ENCODE measurements at regions not wholly inside any gene's neighbourhood (a gene's known extent, or its start where the extent isn't known, plus 50 kb on each side); places are given as distances from the start of the nearest gene placed in this dataset.

DNA sequence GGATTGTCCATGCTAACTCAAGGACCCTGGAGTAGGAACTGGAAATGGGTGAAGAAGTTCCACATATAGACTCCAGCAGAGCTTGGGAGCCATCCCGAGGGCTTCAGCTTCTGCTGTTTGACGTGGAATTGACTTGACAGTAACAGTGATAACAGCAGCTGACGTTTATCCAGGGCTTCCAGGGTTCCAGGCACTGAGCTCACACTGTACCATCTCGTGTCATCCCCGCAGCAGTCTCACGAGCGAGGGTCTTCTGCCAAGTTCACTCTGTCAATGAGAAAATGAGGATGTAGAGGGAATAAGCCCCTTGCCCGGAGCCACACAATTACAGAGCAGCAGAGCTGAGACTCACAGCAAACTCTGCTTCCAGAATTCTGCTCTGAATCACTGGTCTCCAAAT, 447.7 kb downstream of the SIPA1L2 start:
- TF ChIP-seq POLR2A (IDR thresholded peaks at IDR 0.05; ENCODE audit: low read depth, low read length) (no peak), POLR2AphosphoS5 (IDR thresholded peaks at IDR 0.05; ENCODE audit: low read depth, low read length) (no peak), TAF1 (IDR thresholded peaks at IDR 0.05; ENCODE audit: low read depth, low read length) (no peak), PAX5 (IDR thresholded peaks at IDR 0.05; ENCODE audit: insufficient read depth, low read length, severe bottlenecking) (no peak), SPI1 (IDR thresholded peaks at IDR 0.05; ENCODE audit: low read depth, low read length) (no peak), POU2F2 (IDR thresholded peaks at IDR 0.05; ENCODE audit: low read depth, low read length) (no peak)
- FAIRE-seq (no peak), DNase-seq (ENCODE audit: insufficient read length, low spot score) (no peak)

DNA sequence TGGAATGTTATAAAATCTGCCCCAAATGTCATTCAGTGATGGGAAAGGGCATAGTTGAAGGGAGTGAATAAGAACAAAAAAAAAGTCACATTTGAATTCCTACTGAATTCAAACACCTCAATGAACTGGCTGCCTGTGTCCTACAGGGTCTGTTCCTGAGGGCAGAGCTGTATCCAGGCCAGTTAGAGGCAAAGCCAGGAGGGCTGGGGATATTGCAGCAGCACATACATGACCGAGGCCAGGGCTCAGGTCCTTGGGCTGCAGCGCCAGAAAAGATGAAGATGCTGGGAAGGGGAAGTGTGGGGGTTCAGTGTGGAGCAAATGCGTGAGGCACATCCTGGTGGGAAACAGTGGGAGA, 449.2 kb downstream of the SIPA1L2 start:
- no peak for FAIRE-seq
- no peak for DNase-seq (ENCODE audit: insufficient read length, low spot score)
- no peak for TF ChIP-seq POLR2AphosphoS5 (IDR thresholded peaks at IDR 0.05; ENCODE audit: low read depth, low read length)
- no peak for TF ChIP-seq SPI1 (IDR thresholded peaks at IDR 0.05; ENCODE audit: low read depth, low read length)
- TF ChIP-seq PAX5 (IDR thresholded peaks at IDR 0.05; ENCODE audit: insufficient read depth, low read length, severe bottlenecking): no peak
- no peak for TF ChIP-seq POLR2A (IDR thresholded peaks at IDR 0.05; ENCODE audit: low read depth, low read length)
- no peak for TF ChIP-seq TAF1 (IDR thresholded peaks at IDR 0.05; ENCODE audit: low read depth, low read length)
- TF ChIP-seq POU2F2 (IDR thresholded peaks at IDR 0.05; ENCODE audit: low read depth, low read length): no peak

DNA sequence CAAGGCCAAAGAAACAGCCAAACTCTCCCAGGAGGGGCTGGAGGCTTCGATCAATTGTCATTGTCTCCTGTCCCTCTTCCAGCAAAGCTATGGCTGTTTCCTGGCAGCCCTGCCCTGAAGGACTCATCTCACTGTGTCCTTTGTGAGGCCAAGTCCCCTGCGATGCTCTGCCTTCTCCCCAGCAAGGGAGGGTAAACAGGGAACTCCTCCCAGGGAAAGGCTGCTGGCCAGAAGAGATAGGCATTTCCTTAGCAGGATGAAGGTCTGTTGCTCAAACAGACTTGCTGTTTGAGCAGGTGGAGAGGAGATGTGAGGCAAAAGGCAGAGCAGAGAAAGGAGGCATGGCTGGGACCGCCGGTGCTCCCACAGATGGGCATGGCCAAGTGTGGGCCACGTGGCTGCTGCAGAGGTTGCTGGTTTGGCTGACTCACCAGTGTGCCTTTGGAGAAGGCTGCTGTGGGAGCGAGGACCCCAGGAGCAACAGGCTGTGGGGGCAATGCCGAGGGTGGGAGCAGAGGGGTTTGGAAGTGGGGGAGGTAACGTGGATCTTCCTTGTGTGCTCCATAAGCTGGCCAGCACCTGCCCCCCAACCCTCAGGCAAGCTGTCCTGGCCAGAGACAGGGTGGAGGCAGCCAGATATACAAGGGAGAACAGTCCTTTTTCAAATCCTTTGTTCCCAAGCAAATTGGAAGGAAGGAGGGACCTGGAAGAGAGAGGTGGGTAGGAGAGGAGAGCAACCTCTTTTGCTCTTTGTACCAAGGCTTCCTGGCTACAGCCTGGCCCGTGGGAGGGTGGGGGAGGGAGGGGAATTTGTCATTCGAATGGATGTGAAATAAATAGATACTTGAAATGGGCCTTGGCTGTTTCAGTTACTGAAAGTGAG, 449.8 kb downstream of the SIPA1L2 start:
- FAIRE-seq (no peak), DNase-seq (ENCODE audit: insufficient read length, low spot score) (no peak)
- TF ChIP-seq TAF1 (IDR thresholded peaks at IDR 0.05; ENCODE audit: low read depth, low read length): no peak
- TF ChIP-seq POU2F2 (IDR thresholded peaks at IDR 0.05; ENCODE audit: low read depth, low read length): no peak
- TF ChIP-seq POLR2AphosphoS5 (IDR thresholded peaks at IDR 0.05; ENCODE audit: low read depth, low read length): no peak
- TF ChIP-seq PAX5 (IDR thresholded peaks at IDR 0.05; ENCODE audit: insufficient read depth, low read length, severe bottlenecking): no peak
- TF ChIP-seq POLR2A (IDR thresholded peaks at IDR 0.05; ENCODE audit: low read depth, low read length): no peak
- TF ChIP-seq SPI1 (IDR thresholded peaks at IDR 0.05; ENCODE audit: low read depth, low read length): no peak

DNA sequence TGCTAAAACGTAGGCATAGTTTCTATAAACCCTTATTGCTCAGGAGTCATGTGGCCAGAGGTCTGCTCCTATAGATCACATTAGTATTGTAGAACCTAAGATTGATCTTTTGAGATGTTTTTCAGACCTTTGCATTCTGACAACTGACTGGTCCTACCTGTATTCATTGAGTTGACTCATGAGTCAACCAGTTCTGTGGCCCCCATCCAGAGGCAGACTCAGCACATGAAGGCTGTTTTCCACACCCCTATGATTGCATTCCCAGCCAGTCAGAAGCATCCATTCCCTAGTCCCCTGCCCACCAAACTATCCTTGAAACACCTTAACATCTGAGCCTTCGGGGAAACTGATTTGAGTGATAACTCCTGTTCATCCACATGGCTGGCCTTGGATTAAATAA, 451.7 kb downstream of the SIPA1L2 start:
- no peak for DNase-seq (ENCODE audit: insufficient read length, low spot score)
- TF ChIP-seq POLR2AphosphoS5 (IDR thresholded peaks at IDR 0.05; ENCODE audit: low read depth, low read length) (no peak), PAX5 (IDR thresholded peaks at IDR 0.05; ENCODE audit: insufficient read depth, low read length, severe bottlenecking) (no peak)
- no peak for FAIRE-seq

DNA sequence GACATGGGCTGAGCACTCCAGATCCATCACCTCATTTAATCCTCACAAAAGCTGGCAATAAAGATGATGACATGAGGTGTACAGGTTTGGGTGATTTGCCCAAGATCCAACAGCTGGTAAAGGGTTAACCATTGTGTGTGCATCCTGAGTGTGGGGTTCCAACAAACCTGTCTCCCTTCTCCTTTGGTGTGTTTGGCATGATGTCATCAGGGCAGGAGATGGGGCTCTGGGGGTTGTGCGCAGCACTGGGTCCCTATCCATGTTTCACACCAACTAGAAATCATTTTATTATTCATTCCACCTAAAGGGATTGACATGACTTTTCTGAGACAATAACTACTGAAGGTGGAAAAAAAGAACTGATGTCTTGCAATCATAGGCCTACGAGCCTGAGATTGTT, 452.5 kb downstream of the SIPA1L2 start:
- no peak for TF ChIP-seq PAX5 (IDR thresholded peaks at IDR 0.05; ENCODE audit: insufficient read depth, low read length, severe bottlenecking)
- TF ChIP-seq SPI1 (IDR thresholded peaks at IDR 0.05; ENCODE audit: low read depth, low read length): no peak
- TF ChIP-seq POLR2A (IDR thresholded peaks at IDR 0.05; ENCODE audit: low read depth, low read length): no peak
- no peak for TF ChIP-seq POU2F2 (IDR thresholded peaks at IDR 0.05; ENCODE audit: low read depth, low read length)
- no peak for TF ChIP-seq TAF1 (IDR thresholded peaks at IDR 0.05; ENCODE audit: low read depth, low read length)
- no peak for TF ChIP-seq POLR2AphosphoS5 (IDR thresholded peaks at IDR 0.05; ENCODE audit: low read depth, low read length)
- DNase-seq (ENCODE audit: insufficient read length, low spot score): no peak
- FAIRE-seq: no peak

DNA sequence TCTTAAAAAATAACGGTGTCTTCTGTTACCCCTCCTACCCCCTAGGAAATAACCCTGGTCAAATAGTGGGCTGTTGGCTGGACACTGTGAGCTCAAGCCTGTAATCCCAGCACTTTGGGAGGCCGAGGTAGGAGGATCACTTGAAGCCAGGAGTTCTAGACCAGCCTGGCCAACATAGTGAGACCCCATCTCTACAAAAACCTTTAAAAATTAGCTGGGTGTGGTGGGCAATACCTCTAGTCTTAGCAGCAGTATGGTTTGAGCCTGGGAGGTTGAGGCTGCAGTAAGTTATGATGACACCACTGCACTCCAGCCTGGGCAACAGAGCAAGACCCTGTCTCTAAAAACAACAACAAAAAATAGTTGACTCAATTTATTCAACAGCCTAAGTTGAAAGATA, 453.7 kb downstream of the SIPA1L2 start:
- TF ChIP-seq PAX5 (IDR thresholded peaks at IDR 0.05; ENCODE audit: insufficient read depth, low read length, severe bottlenecking) (no peak), POLR2A (IDR thresholded peaks at IDR 0.05; ENCODE audit: low read depth, low read length) (no peak), TAF1 (IDR thresholded peaks at IDR 0.05; ENCODE audit: low read depth, low read length) (no peak), POLR2AphosphoS5 (IDR thresholded peaks at IDR 0.05; ENCODE audit: low read depth, low read length) (no peak), POU2F2 (IDR thresholded peaks at IDR 0.05; ENCODE audit: low read depth, low read length) (no peak), SPI1 (IDR thresholded peaks at IDR 0.05; ENCODE audit: low read depth, low read length) (no peak)
- no peak for DNase-seq (ENCODE audit: insufficient read length, low spot score)
- no peak for FAIRE-seq

DNA sequence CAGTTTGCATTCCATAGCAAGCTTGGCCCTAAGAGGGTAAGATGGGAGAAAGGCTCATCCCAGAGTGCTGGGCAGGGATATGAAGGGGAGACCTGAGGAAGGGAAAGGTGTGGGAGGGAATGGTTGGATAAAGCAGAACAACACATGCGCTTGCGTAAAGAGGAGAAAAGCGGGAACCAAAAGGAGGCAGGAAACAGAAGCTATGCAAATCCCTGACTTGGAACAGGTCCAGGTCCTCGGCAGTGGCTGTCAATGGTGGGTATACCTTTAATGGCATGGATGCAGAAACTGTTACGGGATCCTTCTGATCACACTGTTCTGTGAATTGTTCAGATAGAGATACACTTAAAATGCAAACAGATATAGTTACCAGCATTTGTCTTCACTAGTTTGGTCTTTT, 455.6 kb downstream of the SIPA1L2 start:
- FAIRE-seq (no peak), DNase-seq (ENCODE audit: insufficient read length, low spot score) (no peak)

DNA sequence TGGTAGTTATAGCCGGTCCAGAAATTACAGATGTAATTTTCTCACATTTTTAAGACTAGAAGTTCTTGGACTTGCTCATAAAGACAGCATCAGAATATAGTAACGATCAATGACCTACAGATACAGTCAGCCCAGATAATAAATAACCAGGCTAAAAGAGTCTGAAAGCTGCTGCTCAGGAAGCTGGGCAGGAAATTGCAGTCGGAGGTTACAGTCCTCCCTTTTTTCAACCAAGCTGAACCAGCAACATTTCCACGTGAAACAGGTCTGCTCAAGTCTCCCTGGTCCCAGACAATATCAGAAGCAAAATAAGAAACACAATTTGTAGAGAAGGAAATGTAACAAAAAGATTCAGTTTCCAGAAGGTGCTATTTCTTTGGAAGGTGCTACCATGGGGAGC, 457.4 kb downstream of the SIPA1L2 start:
- FAIRE-seq (no peak), DNase-seq (ENCODE audit: insufficient read length, low spot score) (no peak)
- TF ChIP-seq SPI1 (IDR thresholded peaks at IDR 0.05; ENCODE audit: low read depth, low read length): no peak
- TF ChIP-seq PAX5 (IDR thresholded peaks at IDR 0.05; ENCODE audit: insufficient read depth, low read length, severe bottlenecking): no peak
- TF ChIP-seq POU2F2 (IDR thresholded peaks at IDR 0.05; ENCODE audit: low read depth, low read length): no peak
- TF ChIP-seq POLR2A (IDR thresholded peaks at IDR 0.05; ENCODE audit: low read depth, low read length): no peak
- TF ChIP-seq TAF1 (IDR thresholded peaks at IDR 0.05; ENCODE audit: low read depth, low read length): no peak
- no peak for TF ChIP-seq POLR2AphosphoS5 (IDR thresholded peaks at IDR 0.05; ENCODE audit: low read depth, low read length)

More for the DNA sequence above, 455.6 kb downstream of the SIPA1L2 start:
- TF ChIP-seq TAF1 (IDR thresholded peaks at IDR 0.05; ENCODE audit: low read depth, low read length) (no peak), PAX5 (IDR thresholded peaks at IDR 0.05; ENCODE audit: insufficient read depth, low read length, severe bottlenecking) (no peak), POLR2A (IDR thresholded peaks at IDR 0.05; ENCODE audit: low read depth, low read length) (no peak), POLR2AphosphoS5 (IDR thresholded peaks at IDR 0.05; ENCODE audit: low read depth, low read length) (no peak), SPI1 (IDR thresholded peaks at IDR 0.05; ENCODE audit: low read depth, low read length) (no peak), POU2F2 (IDR thresholded peaks at IDR 0.05; ENCODE audit: low read depth, low read length) (no peak)

DNA sequence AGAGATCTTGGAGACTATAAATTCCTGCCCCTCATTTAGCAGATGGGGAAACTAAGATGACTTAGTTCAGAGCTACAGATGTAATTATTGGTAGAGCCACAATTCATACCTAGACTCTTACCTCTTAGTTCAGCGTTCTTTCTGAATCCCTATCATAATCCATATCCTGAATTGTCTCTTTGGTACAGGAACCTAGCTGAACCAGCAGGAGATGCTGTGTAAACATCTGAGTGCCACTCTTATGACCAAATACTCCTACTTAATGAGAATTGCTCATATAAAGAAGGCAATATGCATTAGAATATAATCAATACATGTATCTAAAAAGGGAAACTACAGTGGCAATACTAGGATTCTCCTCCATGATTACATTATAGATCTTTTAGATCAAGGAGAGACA, 459.0 kb downstream of the SIPA1L2 start:
- no peak for FAIRE-seq
- TF ChIP-seq PAX5 (IDR thresholded peaks at IDR 0.05; ENCODE audit: insufficient read depth, low read length, severe bottlenecking) (no peak), POLR2AphosphoS5 (IDR thresholded peaks at IDR 0.05; ENCODE audit: low read depth, low read length) (no peak), POLR2A (IDR thresholded peaks at IDR 0.05; ENCODE audit: low read depth, low read length) (no peak), SPI1 (IDR thresholded peaks at IDR 0.05; ENCODE audit: low read depth, low read length) (no peak), POU2F2 (IDR thresholded peaks at IDR 0.05; ENCODE audit: low read depth, low read length) (no peak), TAF1 (IDR thresholded peaks at IDR 0.05; ENCODE audit: low read depth, low read length) (no peak)
- no peak for DNase-seq (ENCODE audit: insufficient read length, low spot score)
